HG02943 (cell line): ENCODE measurements at regions not wholly inside any gene's neighbourhood (a gene's known extent, or its start where the extent isn't known, plus 50 kb on each side); places are given as distances from the start of the nearest gene placed in this dataset.

Experiments
- ATAC-seq: cut with Tn5 transposase; IDR thresholded peaks from one replicate; pipeline ENCODE4 v1.9.1; 2021; ENCODE audit warnings: mild to moderate bottlenecking, low read depth, moderate library complexity; ENCODE audit not compliant: unreplicated experiment

- ATAC-seq: no peak
These were observed 244.5 kb upstream of the SUCLG2 start for GRCh38 chr3:67898916-67899315.

GRCh38 chr3:67897351-67898336, 243.2 kb upstream of the SUCLG2 start:
- no peak for ATAC-seq

- ATAC-seq: no peak
These were observed 241.7 kb upstream of the SUCLG2 start for GRCh38 chr3:67896130-67896529.

GRCh38 chr3:67894510-67894909, 240.1 kb upstream of the SUCLG2 start:
- ATAC-seq: no peak

GRCh38 chr3:67884345-67884744, 229.9 kb upstream of the SUCLG2 start:
- no peak for ATAC-seq

- ATAC-seq: no peak
These were observed 229.4 kb upstream of the SUCLG2 start for GRCh38 chr3:67883766-67884165.

GRCh38 chr3:67882981-67883380, 228.6 kb upstream of the SUCLG2 start:
- no peak for ATAC-seq

GRCh38 chr3:67876261-67876660, 221.8 kb upstream of the SUCLG2 start:
- no peak for ATAC-seq

- no peak for ATAC-seq
These were observed 221.4 kb upstream of the SUCLG2 start for GRCh38 chr3:67875858-67876257.

- no peak for ATAC-seq
These were observed 220.9 kb upstream of the SUCLG2 start for GRCh38 chr3:67875338-67875737.

- no peak for ATAC-seq
These were observed 216.1 kb upstream of the SUCLG2 start for GRCh38 chr3:67870477-67870876.

- ATAC-seq: no peak
These were observed 212.2 kb upstream of the SUCLG2 start for GRCh38 chr3:67866571-67866970.

- ATAC-seq: no peak
These were observed 210.3 kb upstream of the SUCLG2 start for GRCh38 chr3:67864587-67865183.

GRCh38 chr3:67863869-67864268, 209.5 kb upstream of the SUCLG2 start:
- ATAC-seq: no peak

GRCh38 chr3:67860429-67860828, 206.0 kb upstream of the SUCLG2 start:
- ATAC-seq: no peak

GRCh38 chr3:67858492-67858891, 204.1 kb upstream of the SUCLG2 start:
- ATAC-seq: no peak

GRCh38 chr3:67856718-67857117, 202.3 kb upstream of the SUCLG2 start:
- no peak for ATAC-seq

- no peak for ATAC-seq
These were observed 200.3 kb upstream of the SUCLG2 start for GRCh38 chr3:67854663-67855062.

- no peak for ATAC-seq
These were observed 199.1 kb upstream of the SUCLG2 start for GRCh38 chr3:67853520-67853919.

- ATAC-seq: no peak
These were observed 193.9 kb upstream of the SUCLG2 start for GRCh38 chr3:67848299-67848698.

- no peak for ATAC-seq
These were observed 191.8 kb upstream of the SUCLG2 start for GRCh38 chr3:67846166-67846565.

GRCh38 chr3:67832817-67833216, 178.4 kb upstream of the SUCLG2 start:
- ATAC-seq: no peak
